Dorsolateral prefrontal cortex (tissue), 40 donors: ENCODE measurements at regions not wholly inside any gene's neighbourhood (a gene's known extent, or its start where the extent isn't known, plus 50 kb on each side); places are given as distances from the start of the nearest gene placed in this dataset.

Experiments used
- microRNA-seq, 43 experiments: library from miRNA; unstranded; fragments of <30 nt; microRNA quantifications; one replicate each; pipeline ENCODE4 v1.2.0, GENCODE V29; 2022

Small RNA genes in the stretch of these regions (microRNA-seq; reads per million reads assigned to microRNA genes)
- 0 reads per million in 43 experiments for gene MIR4472-2
